ENCODE measurements at regions not wholly inside any gene's neighbourhood (a gene's known extent, or its start where the extent isn't known, plus 50 kb on each side); places are given as distances from the start of the nearest gene placed in this dataset.
"Not testable (repeated sequence)": the region's sequence is repeated elsewhere in the genome, so short reads cannot be mapped to it uniquely, and the experiment has no call there.

DNA sequence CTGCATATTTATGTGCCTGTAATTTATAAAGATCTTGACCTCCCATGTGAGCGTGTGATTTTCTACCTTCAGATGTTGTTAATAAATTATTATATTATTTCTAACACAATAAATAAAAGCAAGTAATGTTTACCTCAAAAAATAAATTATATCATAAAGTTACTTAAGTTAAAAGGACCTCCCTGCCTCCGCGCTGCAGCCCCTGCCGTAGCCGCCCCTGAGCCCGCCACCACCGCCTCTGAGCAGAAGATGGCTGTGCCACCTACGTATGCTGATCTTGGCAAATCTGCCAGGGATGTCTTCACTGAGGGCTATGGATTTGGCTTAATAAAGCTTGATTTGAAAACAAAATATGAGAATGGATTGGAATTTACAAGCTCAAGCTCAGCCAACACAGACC lies 119.6 kb upstream of the BRWD3 start:
- H3K27ac Mint-ChIP-seq (ENCODE audit: unreplicated experiment): no peak overlapping the region
- no peaks in the 10 kb centered on the region for H3K4me1 Mint-ChIP-seq (ENCODE audit: low read depth, unreplicated experiment)
- no peak for DNase-seq
- intact Hi-C loops (cut with micrococcal nuclease; ENCODE audit: unreplicated experiment): no loop called here
- H3K4me3 Mint-ChIP-seq (ENCODE audit: low read depth, unreplicated experiment): no peak overlapping the region
- TF ChIP-seq, protein P1, sequence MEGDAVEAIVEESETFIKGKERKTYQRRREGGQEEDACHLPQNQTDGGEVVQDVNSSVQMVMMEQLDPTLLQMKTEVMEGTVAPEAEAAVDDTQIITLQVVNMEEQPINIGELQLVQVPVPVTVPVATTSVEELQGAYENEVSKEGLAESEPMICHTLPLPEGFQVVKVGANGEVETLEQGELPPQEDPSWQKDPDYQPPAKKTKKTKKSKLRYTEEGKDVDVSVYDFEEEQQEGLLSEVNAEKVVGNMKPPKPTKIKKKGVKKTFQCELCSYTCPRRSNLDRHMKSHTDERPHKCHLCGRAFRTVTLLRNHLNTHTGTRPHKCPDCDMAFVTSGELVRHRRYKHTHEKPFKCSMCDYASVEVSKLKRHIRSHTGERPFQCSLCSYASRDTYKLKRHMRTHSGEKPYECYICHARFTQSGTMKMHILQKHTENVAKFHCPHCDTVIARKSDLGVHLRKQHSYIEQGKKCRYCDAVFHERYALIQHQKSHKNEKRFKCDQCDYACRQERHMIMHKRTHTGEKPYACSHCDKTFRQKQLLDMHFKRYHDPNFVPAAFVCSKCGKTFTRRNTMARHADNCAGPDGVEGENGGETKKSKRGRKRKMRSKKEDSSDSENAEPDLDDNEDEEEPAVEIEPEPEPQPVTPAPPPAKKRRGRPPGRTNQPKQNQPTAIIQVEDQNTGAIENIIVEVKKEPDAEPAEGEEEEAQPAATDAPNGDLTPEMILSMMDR (IDR thresholded peaks at IDR 0.05; ENCODE audit: unreplicated experiment): no peak
- H3K9me3 Mint-ChIP-seq (ENCODE audit: low read depth, unreplicated experiment): peaks cover 5% of the 10 kb centered on the region
- H3K36me3 Mint-ChIP-seq (ENCODE audit: insufficient read depth, unreplicated experiment): no peaks in the 10 kb centered on the region
- CTCF ChIA-PET: no interaction called here
- no TSS peak for BruUV-seq (replicated peaks)
- H3K27me3 Mint-ChIP-seq (ENCODE audit: unreplicated experiment): no peaks in the 10 kb centered on the region

- Mint-ChIP-seq H3K27me3 (ENCODE audit: unreplicated experiment) (no peaks in the 10 kb centered on the region), H3K4me3 (ENCODE audit: low read depth, unreplicated experiment) (no peak overlapping the region), H3K9me3 (ENCODE audit: low read depth, unreplicated experiment) (no peaks in the 10 kb centered on the region), H3K36me3 (ENCODE audit: insufficient read depth, unreplicated experiment) (no peaks in the 10 kb centered on the region), H3K27ac (ENCODE audit: unreplicated experiment) (no peak overlapping the region), H3K4me1 (ENCODE audit: low read depth, unreplicated experiment) (no peaks in the 10 kb centered on the region)
- DNase-seq: no peak
- BruUV-seq (replicated peaks): no TSS peak
- TF ChIP-seq, protein P1 (IDR thresholded peaks at IDR 0.05; ENCODE audit: unreplicated experiment): no peak
- CTCF ChIA-PET: no interaction called here
- intact Hi-C loops (cut with micrococcal nuclease; ENCODE audit: unreplicated experiment): no loop called here
These were observed 108.2 kb upstream of the BRWD3 start for GRCh38 chrX:80917919-80918318.

- H3K27ac Mint-ChIP-seq (ENCODE audit: unreplicated experiment); H3K36me3 Mint-ChIP-seq (ENCODE audit: insufficient read depth, unreplicated experiment); intact Hi-C loops (cut with micrococcal nuclease; ENCODE audit: unreplicated experiment); H3K27me3 Mint-ChIP-seq (ENCODE audit: unreplicated experiment); H3K9me3 Mint-ChIP-seq (ENCODE audit: low read depth, unreplicated experiment); DNase-seq; H3K4me3 Mint-ChIP-seq (ENCODE audit: low read depth, unreplicated experiment); H3K4me1 Mint-ChIP-seq (ENCODE audit: low read depth, unreplicated experiment); CTCF ChIA-PET; BruUV-seq (replicated peaks): not testable (repeated sequence)
These were observed 102.7 kb upstream of the BRWD3 start for GRCh38 chrX:80912351-80912750.

DNA sequence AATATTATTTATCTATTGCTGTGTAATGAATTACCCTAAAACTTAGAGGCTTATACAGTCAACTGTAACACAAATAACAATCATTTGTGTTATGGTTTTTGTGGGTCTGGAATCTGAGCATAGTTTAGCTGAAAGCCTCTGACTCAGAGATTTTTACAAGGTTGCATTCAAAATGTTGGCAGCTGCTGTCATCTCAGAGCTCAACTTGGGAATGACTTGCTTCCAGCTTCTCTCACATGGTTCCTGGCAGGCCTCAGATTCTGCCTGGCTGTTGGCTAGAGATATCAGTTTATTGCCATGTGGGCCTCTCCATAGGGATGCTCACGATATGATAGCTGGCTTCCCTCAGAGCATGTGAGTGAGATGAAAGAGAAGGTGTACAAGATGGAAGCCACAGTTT lies 70.2 kb upstream of the BRWD3 start:
- H3K27ac Mint-ChIP-seq (ENCODE audit: unreplicated experiment): no peak overlapping the region
- H3K4me1 Mint-ChIP-seq (ENCODE audit: low read depth, unreplicated experiment): no peaks in the 10 kb centered on the region
- no peak overlapping the region for H3K4me3 Mint-ChIP-seq (ENCODE audit: low read depth, unreplicated experiment)
- H3K27me3 Mint-ChIP-seq (ENCODE audit: unreplicated experiment): no peaks in the 10 kb centered on the region
- no peaks in the 10 kb centered on the region for H3K36me3 Mint-ChIP-seq (ENCODE audit: insufficient read depth, unreplicated experiment)
- intact Hi-C loops (cut with micrococcal nuclease; ENCODE audit: unreplicated experiment): loop anchor here (5.0 to 10.0 kb wide), 3 partner anchors 295 to 1335 kb away; no protein-coding TSS in a partner anchor
- BruUV-seq (replicated peaks): no TSS peak
- no peak for DNase-seq
- CTCF ChIA-PET: no interaction called here
- no peaks in the 10 kb centered on the region for H3K9me3 Mint-ChIP-seq (ENCODE audit: low read depth, unreplicated experiment)
- TF ChIP-seq, protein P1 (IDR thresholded peaks at IDR 0.05; ENCODE audit: unreplicated experiment): no peak

DNA sequence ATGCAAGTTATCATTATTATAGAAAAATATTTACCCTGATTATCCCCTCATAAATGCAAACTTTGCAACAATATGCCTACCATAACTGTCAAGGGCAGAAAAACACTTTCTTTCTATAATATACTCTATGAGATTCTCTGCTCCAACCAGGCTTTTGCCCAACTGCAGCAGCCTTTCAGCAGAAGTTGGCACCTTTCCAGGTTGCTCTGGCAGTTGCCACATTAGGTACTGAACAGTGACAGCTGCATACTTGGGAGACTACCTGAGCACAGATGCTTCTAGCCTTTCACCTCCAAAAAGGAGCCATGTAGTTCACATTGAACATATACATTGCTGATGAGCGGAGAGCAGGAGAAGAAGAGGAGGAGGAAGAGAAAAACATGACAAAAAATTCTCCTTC lies 69.5 kb upstream of the BRWD3 start:
- peak; percentile 22 for DNase-seq
- H3K36me3 Mint-ChIP-seq (ENCODE audit: insufficient read depth, unreplicated experiment): no peaks in the 10 kb centered on the region
- H3K27me3 Mint-ChIP-seq (ENCODE audit: unreplicated experiment): no peaks in the 10 kb centered on the region
- no peaks in the 10 kb centered on the region for H3K9me3 Mint-ChIP-seq (ENCODE audit: low read depth, unreplicated experiment)
- no peak overlapping the region for H3K27ac Mint-ChIP-seq (ENCODE audit: unreplicated experiment)
- H3K4me3 Mint-ChIP-seq (ENCODE audit: low read depth, unreplicated experiment): no peak overlapping the region
- no peaks in the 10 kb centered on the region for H3K4me1 Mint-ChIP-seq (ENCODE audit: low read depth, unreplicated experiment)
- BruUV-seq (replicated peaks): no TSS peak
- TF ChIP-seq, protein P1 (IDR thresholded peaks at IDR 0.05; ENCODE audit: unreplicated experiment): no peak
- CTCF ChIA-PET: no interaction called here
- intact Hi-C loops (cut with micrococcal nuclease; ENCODE audit: unreplicated experiment): loop anchor here (5.0 to 10.0 kb wide), 3 partner anchors 296 to 1336 kb away; no protein-coding TSS in a partner anchor

Measured in Calu3 (cell line).